ENCODE measurements at regions not wholly inside any gene's neighbourhood (a gene's known extent, or its start where the extent isn't known, plus 50 kb on each side); places are given as distances from the start of the nearest gene placed in this dataset.
"Not testable (repeated sequence)": the region's sequence is repeated elsewhere in the genome, so short reads cannot be mapped to it uniquely, and the experiment has no call there.

DNA sequence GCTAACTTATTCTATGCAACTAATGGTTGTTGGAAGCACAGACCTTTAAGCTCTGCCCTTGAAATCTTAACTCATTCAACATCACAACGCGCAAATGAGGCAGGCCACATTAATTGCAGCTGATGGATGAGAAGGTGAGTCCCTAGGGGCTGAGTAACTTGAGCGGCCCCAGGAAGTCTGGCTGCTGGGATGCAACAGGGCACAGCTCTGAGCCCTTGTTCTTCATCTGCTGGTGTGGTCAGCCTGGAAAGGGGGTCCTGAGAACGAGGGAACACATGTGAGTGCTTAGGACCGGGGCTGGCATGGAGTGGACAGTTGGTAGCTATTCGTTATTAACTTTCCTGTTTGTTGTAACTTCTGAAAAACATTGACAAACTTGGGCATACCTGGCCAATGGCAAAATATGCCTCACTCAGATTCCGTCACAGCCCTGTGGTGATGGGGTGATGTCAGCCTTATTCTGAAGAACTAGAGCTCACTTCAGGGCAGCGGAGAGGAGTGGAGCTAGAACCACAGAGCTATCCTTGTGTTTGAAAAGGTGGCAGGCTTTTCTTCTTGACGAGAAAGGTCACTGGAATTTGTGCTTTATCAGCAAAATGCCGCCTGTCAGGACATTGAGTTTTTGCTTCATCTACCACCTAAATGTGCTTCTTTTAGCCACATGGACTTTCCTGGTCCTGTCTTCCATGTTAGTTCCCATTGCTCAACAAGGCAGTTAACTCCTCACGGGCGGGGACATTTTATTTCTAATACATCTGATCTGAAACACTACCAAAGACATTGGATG lies 145.9 kb upstream of the FHL2 start:
- H3K4me3 ChIP-seq (ENCODE audit: low read length in 3 of 3), result no peak overlapping the region
- no peak overlapping the region for H3K27ac ChIP-seq (ENCODE audit: low read depth, low read length)
- no peaks in the 10 kb centered on the region for H3K9me3 ChIP-seq (ENCODE audit: control insufficient read depth in 3 of 3, low read length in 3 of 3)

DNA sequence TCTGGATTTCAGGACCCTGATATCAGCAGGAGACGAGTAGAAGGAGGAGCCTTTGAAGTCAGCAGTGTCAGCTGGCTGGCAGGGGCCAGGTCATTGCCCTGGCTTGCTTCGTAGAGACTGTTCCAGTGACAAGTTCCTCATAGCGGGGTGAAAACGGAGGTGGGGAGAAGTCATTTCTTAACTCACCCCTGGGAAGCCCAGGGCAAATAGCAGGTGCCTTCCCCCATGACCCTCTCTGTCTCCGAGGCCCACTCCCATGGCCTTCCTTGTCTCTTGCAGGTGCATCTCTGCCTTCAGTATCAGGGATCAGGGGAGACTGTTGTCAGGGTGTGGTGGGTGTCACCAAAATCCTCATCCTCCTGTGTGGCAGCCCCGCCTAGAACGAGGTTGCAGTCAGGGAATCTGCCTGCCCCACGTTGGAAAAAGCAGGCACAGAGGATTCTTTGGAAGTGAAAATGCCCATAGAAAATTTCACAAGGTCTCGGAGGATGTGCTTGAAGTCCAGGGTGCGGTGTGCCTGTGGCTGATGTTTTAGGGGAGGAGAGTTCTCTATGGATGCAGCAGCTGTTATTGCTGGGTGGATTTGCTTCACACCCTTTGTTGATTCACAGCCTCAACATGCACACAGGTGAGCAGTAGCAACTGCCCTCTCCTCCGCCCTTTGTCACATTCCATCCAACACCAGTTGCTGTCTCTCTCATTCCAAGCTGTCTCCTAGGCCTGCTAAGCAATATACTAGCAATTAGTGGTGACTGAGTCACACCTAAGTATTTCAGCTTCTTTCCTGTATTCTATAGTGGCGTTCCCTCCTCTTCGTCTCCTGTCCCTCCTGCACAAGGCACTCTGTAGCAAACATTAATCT lies 142.6 kb upstream of the FHL2 start:
- Histone ChIP-seq H3K4me3 (ENCODE audit: low read length in 3 of 3) (no peak overlapping the region), H3K27ac (ENCODE audit: low read depth, low read length) (no peak overlapping the region), H3K27me3 (ENCODE audit: control insufficient read depth in 3 of 3, insufficient read depth in 3 of 3, low read length in 3 of 3) (peaks cover 0 to 4% (median 3%) of the 10 kb centered on the region in 3 donors), H3K9me3 (ENCODE audit: control insufficient read depth in 3 of 3, low read length in 3 of 3) (no peaks in the 10 kb centered on the region), H3K36me3 (ENCODE audit: control insufficient read depth in 3 of 3, insufficient read depth in 3 of 3, low read length in 3 of 3) (no peaks in the 10 kb centered on the region), H3K4me1 (ENCODE audit: control insufficient read depth in 3 of 3, insufficient read depth in 3 of 3, low read length in 3 of 3) (no peaks in the 10 kb centered on the region), H3K9ac (ENCODE audit: low read depth in 1 of 3, low read length in 3 of 3) (no peak overlapping the region)

More for the DNA sequence above, 145.9 kb upstream of the FHL2 start:
- H3K27me3 ChIP-seq (ENCODE audit: control insufficient read depth in 3 of 3, insufficient read depth in 3 of 3, low read length in 3 of 3), result peaks cover 0 to 6% (median 5%) of the 10 kb centered on the region in 3 donors
- H3K36me3 ChIP-seq (ENCODE audit: control insufficient read depth in 3 of 3, insufficient read depth in 3 of 3, low read length in 3 of 3), result no peaks in the 10 kb centered on the region
- no peaks in the 10 kb centered on the region for H3K4me1 ChIP-seq (ENCODE audit: control insufficient read depth in 3 of 3, insufficient read depth in 3 of 3, low read length in 3 of 3)
- H3K9ac ChIP-seq (ENCODE audit: low read depth in 1 of 3, low read length in 3 of 3), result no peak overlapping the region

DNA sequence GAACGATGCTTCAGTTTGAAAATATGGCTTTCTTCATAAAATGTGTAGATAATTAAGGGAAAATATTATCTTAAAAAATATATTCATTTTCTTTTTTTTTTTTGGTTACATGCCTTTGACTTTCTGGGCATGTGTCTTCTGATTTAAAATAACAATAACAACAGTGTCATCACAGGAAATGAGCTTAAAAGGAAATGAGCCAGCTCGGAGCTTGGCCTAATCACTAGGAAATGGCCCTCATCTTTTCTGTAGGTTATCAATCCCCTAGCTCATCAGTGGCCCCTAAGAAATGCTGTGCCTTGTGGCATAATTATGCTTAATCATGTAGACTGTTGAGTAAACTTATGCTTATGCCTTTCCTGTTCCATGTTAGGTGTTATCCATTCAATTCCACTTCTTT lies 141.8 kb upstream of the FHL2 start:
- Histone ChIP-seq H3K4me1 (ENCODE audit: control insufficient read depth in 3 of 3, insufficient read depth in 3 of 3, low read length in 3 of 3) (no peaks in the 10 kb centered on the region), H3K9ac (ENCODE audit: low read depth in 1 of 3, low read length in 3 of 3) (no peak overlapping the region), H3K9me3 (ENCODE audit: control insufficient read depth in 3 of 3, low read length in 3 of 3) (no peaks in the 10 kb centered on the region)

DNA sequence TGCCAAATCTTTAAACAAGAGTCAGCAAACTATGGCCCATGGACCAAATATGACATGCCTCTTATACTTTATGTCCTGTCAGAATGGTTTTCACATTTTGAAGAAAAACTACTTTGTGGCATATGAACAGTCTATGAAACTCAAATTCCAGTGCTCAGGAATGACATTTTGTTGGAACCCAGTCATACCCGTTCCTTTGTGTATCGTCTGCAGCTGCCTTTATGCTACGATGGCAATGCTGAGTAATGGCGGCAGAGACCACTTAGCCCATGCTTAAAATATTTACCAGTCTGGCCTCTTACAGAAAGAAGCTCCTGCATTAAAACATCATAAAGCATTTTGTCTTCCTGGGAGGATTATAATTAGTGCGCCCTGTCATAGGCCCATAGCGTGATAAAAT lies 140.5 kb upstream of the FHL2 start:
- no peak overlapping the region for H3K9ac ChIP-seq (ENCODE audit: low read depth in 1 of 3, low read length in 3 of 3)
- H3K4me1 ChIP-seq (ENCODE audit: control insufficient read depth in 3 of 3, insufficient read depth in 3 of 3, low read length in 3 of 3), result no peaks in the 10 kb centered on the region
- H3K27ac ChIP-seq (ENCODE audit: low read depth, low read length), result no peak overlapping the region
- H3K27me3 ChIP-seq (ENCODE audit: control insufficient read depth in 3 of 3, insufficient read depth in 3 of 3, low read length in 3 of 3), result peaks cover 2 to 3% (median 2%) of the 10 kb centered on the region in 3 donors
- no peaks in the 10 kb centered on the region for H3K9me3 ChIP-seq (ENCODE audit: control insufficient read depth in 3 of 3, low read length in 3 of 3)
- H3K36me3 ChIP-seq (ENCODE audit: control insufficient read depth in 3 of 3, insufficient read depth in 3 of 3, low read length in 3 of 3), result no peaks in the 10 kb centered on the region
- H3K4me3 ChIP-seq (ENCODE audit: low read length in 3 of 3), result no peak overlapping the region

More for the DNA sequence above, 141.8 kb upstream of the FHL2 start:
- H3K27ac ChIP-seq (ENCODE audit: low read depth, low read length), result no peak overlapping the region
- peaks cover under 1 to 2% (median 2%) of the 10 kb centered on the region in 3 donors for H3K27me3 ChIP-seq (ENCODE audit: control insufficient read depth in 3 of 3, insufficient read depth in 3 of 3, low read length in 3 of 3)
- no peak overlapping the region for H3K4me3 ChIP-seq (ENCODE audit: low read length in 3 of 3)
- H3K36me3 ChIP-seq (ENCODE audit: control insufficient read depth in 3 of 3, insufficient read depth in 3 of 3, low read length in 3 of 3), result no peaks in the 10 kb centered on the region

DNA sequence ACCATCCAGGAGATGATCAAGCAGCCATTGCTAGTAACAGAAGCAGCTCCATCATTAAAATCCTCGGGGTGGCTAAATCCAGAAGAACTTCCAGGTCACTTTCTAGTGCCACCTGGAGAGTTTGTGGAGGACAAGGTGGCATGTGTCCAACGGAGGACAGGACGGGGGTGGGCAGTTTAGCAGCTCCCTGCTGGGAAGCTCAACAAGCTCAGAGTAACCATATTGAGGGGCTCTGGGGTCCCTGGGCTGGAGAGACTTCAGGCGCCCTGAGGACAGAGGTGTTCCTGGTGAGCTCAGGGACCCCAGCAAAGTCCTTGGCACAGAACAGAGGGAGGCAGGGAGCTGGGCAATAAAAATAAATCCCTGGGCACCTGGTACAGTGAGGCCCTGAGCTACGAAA lies 140.0 kb upstream of the FHL2 start:
- H3K9me3 ChIP-seq (ENCODE audit: control insufficient read depth in 3 of 3, low read length in 3 of 3), result no peaks in the 10 kb centered on the region
- no peak overlapping the region for H3K9ac ChIP-seq (ENCODE audit: low read depth in 1 of 3, low read length in 3 of 3)
- no peak overlapping the region for H3K27ac ChIP-seq (ENCODE audit: low read depth, low read length)
- no peak overlapping the region for H3K4me3 ChIP-seq (ENCODE audit: low read length in 3 of 3)
- no peaks in the 10 kb centered on the region for H3K36me3 ChIP-seq (ENCODE audit: control insufficient read depth in 3 of 3, insufficient read depth in 3 of 3, low read length in 3 of 3)
- H3K4me1 ChIP-seq (ENCODE audit: control insufficient read depth in 3 of 3, insufficient read depth in 3 of 3, low read length in 3 of 3), result no peaks in the 10 kb centered on the region
- H3K27me3 ChIP-seq (ENCODE audit: control insufficient read depth in 3 of 3, insufficient read depth in 3 of 3, low read length in 3 of 3), result peaks cover 2 to 3% (median 2%) of the 10 kb centered on the region in 3 donors

DNA sequence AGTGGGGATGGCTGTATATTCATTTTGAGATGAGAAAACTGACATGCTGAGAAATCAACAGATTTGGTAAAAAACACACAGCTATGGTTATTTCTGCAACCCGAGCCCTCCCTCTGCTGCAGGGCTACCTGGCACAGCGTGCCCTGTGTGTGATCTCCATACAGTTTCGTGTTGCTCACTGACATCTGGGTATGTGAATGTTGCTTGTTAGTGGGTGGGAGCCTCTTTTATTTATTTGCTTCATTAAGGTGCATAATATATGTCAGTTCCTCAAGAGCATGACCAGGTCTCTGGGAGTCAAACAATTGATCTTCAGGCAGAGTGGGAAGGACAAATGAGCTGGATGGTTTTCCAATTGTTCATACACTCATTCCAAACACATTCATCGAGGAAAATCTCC lies 139.1 kb upstream of the FHL2 start:
- H3K9me3 ChIP-seq (ENCODE audit: control insufficient read depth in 3 of 3, low read length in 3 of 3), result no peaks in the 10 kb centered on the region
- H3K27me3 ChIP-seq (ENCODE audit: control insufficient read depth in 3 of 3, insufficient read depth in 3 of 3, low read length in 3 of 3), result peaks cover 2 to 3% (median 2%) of the 10 kb centered on the region in 3 donors
- no peak overlapping the region for H3K9ac ChIP-seq (ENCODE audit: low read depth in 1 of 3, low read length in 3 of 3)
- no peak overlapping the region for H3K4me3 ChIP-seq (ENCODE audit: low read length in 3 of 3)
- H3K4me1 ChIP-seq (ENCODE audit: control insufficient read depth in 3 of 3, insufficient read depth in 3 of 3, low read length in 3 of 3), result no peaks in the 10 kb centered on the region
- no peaks in the 10 kb centered on the region for H3K36me3 ChIP-seq (ENCODE audit: control insufficient read depth in 3 of 3, insufficient read depth in 3 of 3, low read length in 3 of 3)
- no peak overlapping the region for H3K27ac ChIP-seq (ENCODE audit: low read depth, low read length)

DNA sequence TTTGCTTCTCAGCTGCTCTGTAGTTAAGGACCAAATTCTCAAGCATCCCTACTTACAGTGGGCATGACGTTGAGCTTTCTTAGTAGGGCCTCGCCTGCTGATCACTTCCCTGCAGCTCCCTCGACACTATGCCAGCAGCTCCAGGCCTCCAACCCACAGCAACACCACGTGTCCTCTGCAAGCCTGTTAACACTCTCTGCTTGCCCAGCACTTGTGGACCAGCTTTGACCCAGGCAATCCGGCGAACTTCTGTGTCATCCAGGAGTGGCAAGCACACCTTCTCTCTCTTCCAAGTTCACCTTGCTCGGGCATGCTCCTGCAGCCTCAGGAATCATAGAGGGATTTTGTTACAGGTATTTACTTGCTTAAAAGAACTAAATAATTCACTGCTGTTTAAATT lies 138.6 kb upstream of the FHL2 start:
- no peaks in the 10 kb centered on the region for H3K9me3 ChIP-seq (ENCODE audit: control insufficient read depth in 3 of 3, low read length in 3 of 3)
- H3K27ac ChIP-seq (ENCODE audit: low read depth, low read length), result no peak overlapping the region
- H3K4me1 ChIP-seq (ENCODE audit: control insufficient read depth in 3 of 3, insufficient read depth in 3 of 3, low read length in 3 of 3), result no peaks in the 10 kb centered on the region
- no peak overlapping the region for H3K9ac ChIP-seq (ENCODE audit: low read depth in 1 of 3, low read length in 3 of 3)
- H3K4me3 ChIP-seq (ENCODE audit: low read length in 3 of 3), result no peak overlapping the region
- peaks cover 2 to 3% (median 2%) of the 10 kb centered on the region in 3 donors for H3K27me3 ChIP-seq (ENCODE audit: control insufficient read depth in 3 of 3, insufficient read depth in 3 of 3, low read length in 3 of 3)
- H3K36me3 ChIP-seq (ENCODE audit: control insufficient read depth in 3 of 3, insufficient read depth in 3 of 3, low read length in 3 of 3), result no peaks in the 10 kb centered on the region

DNA sequence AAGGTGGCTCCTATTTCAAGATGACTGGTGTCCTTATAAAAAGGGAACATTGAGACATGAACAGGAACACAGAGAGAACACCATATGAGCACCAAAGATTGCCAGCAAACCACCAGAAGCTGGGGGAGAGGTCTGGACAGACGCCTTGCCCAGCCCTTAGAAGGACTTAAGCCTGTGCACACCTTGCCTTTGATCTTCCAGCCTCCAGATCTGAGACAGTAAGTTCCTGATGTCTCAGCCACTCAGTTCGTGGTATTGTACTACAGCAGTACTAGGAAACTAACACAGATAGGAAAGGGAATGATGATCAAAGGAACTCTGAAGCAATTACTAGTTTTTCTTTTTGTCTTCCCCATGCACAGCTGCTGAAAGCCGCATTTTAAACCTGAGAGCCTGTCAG lies 137.3 kb upstream of the FHL2 start:
- Histone ChIP-seq H3K4me3 (ENCODE audit: low read length in 3 of 3) (no peak overlapping the region), H3K9ac (ENCODE audit: low read depth in 1 of 3, low read length in 3 of 3) (no peak overlapping the region), H3K9me3 (ENCODE audit: control insufficient read depth in 3 of 3, low read length in 3 of 3) (no peaks in the 10 kb centered on the region), H3K27ac (ENCODE audit: low read depth, low read length) (no peak overlapping the region), H3K36me3 (ENCODE audit: control insufficient read depth in 3 of 3, insufficient read depth in 3 of 3, low read length in 3 of 3) (no peaks in the 10 kb centered on the region), H3K4me1 (ENCODE audit: control insufficient read depth in 3 of 3, insufficient read depth in 3 of 3, low read length in 3 of 3) (no peaks in the 10 kb centered on the region), H3K27me3 (ENCODE audit: control insufficient read depth in 3 of 3, insufficient read depth in 3 of 3, low read length in 3 of 3) (peaks cover 2 to 3% (median 2%) of the 10 kb centered on the region in 3 donors)

DNA sequence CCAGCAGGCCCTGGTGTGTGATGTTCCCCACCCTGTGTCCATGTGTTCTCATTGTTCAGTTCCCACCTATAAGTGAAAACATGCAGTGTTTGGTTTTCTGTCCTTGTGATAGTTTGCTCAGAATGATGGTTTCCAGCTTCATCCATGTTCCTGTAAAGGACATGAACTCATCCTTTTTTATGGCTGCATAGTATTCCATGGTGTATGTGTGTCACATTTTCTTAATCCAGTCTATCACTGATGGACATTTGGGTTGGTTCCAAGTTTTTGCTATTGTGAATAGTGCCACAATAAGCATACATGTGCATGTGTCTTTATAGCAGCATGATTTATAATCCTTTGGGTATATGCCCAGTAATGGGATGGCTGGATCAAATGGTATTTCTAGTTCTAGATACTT lies 130.4 kb upstream of the FHL2 start:
- not testable (repeated sequence) for H3K27me3 ChIP-seq (ENCODE audit: control insufficient read depth in 3 of 3, insufficient read depth in 3 of 3, low read length in 3 of 3); H3K9me3 ChIP-seq (ENCODE audit: control insufficient read depth in 3 of 3, low read length in 3 of 3); H3K9ac ChIP-seq (ENCODE audit: low read depth in 1 of 3, low read length in 3 of 3); H3K4me1 ChIP-seq (ENCODE audit: control insufficient read depth in 3 of 3, insufficient read depth in 3 of 3, low read length in 3 of 3); H3K27ac ChIP-seq (ENCODE audit: low read depth, low read length); H3K36me3 ChIP-seq (ENCODE audit: control insufficient read depth in 3 of 3, insufficient read depth in 3 of 3, low read length in 3 of 3); H3K4me3 ChIP-seq (ENCODE audit: low read length in 3 of 3)
